ENCODE measurements at regions not wholly inside any gene's neighbourhood (a gene's known extent, or its start where the extent isn't known, plus 50 kb on each side); places are given as distances from the start of the nearest gene placed in this dataset.

DNA sequence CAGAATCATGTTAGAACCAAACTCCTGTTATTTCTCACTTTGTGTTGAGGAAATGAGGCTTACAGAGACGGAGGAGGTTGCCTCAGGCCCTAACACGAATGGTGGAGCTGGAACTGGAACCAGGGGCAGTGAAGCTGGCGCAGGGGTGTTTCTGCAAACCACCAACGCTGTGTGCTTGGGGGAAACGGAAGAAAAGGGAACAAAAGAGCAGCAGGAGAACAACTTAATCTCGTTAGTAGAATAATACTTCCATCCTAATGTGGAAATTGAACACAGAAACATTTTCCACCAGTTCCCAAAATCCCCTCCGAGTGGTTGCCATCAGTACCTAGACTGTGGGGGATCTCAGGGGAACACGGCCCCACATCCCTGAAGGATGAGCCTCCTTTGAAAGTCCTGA, 103.4 kb upstream of the FRMD1 start:
- Histone ChIP-seq H3K79me2 (ENCODE audit: insufficient read depth, low read depth, low read length) (no peaks in the 10 kb centered on the region), H3K27ac (ENCODE audit: low read depth, low read length, poor library complexity, severe bottlenecking) (no peak overlapping the region), H2AFZ (ENCODE audit: low read length) (no peak overlapping the region), H4K20me1 (ENCODE audit: insufficient read depth, low read length) (no peaks in the 10 kb centered on the region), H3K4me3 (ENCODE audit: low read depth, low read length, poor library complexity, severe bottlenecking) (no peak overlapping the region), H3K4me1 (ENCODE audit: insufficient read depth, low read length, poor library complexity, severe bottlenecking) (no peaks in the 10 kb centered on the region), H3K4me2 (ENCODE audit: low read length) (no peak overlapping the region), H3K9me3 (ENCODE audit: low read length) (no peaks in the 10 kb centered on the region), H3K36me3 (ENCODE audit: insufficient read depth, low read length) (no peaks in the 10 kb centered on the region), H3K9me2 (ENCODE audit: insufficient read depth, low read length) (no peaks in the 10 kb centered on the region)
- no peak for DNase-seq (ENCODE audit: low spot score)
- ChIA-PET POLR2A (no interaction called here), CTCF (ENCODE audit: unreplicated experiment) (no interaction called here)
- no peak for TF ChIP-seq EZH2phosphoT487 (IDR thresholded peaks at IDR 0.05; ENCODE audit: borderline replicate concordance, low read depth, low read length)
- TF ChIP-seq, protein P1, sequence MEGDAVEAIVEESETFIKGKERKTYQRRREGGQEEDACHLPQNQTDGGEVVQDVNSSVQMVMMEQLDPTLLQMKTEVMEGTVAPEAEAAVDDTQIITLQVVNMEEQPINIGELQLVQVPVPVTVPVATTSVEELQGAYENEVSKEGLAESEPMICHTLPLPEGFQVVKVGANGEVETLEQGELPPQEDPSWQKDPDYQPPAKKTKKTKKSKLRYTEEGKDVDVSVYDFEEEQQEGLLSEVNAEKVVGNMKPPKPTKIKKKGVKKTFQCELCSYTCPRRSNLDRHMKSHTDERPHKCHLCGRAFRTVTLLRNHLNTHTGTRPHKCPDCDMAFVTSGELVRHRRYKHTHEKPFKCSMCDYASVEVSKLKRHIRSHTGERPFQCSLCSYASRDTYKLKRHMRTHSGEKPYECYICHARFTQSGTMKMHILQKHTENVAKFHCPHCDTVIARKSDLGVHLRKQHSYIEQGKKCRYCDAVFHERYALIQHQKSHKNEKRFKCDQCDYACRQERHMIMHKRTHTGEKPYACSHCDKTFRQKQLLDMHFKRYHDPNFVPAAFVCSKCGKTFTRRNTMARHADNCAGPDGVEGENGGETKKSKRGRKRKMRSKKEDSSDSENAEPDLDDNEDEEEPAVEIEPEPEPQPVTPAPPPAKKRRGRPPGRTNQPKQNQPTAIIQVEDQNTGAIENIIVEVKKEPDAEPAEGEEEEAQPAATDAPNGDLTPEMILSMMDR (conservative IDR thresholded peaks at IDR 0.05; ENCODE audit: low read length): no peak
- intact Hi-C loops (cut with micrococcal nuclease; ENCODE audit: unreplicated experiment): no loop called here
- no TSS peak for BruUV-seq (replicated peaks)

- Histone ChIP-seq H3K4me3 (ENCODE audit: low read depth, low read length, poor library complexity, severe bottlenecking) (no peak overlapping the region), H3K79me2 (ENCODE audit: insufficient read depth, low read depth, low read length) (no peaks in the 10 kb centered on the region), H3K27ac (ENCODE audit: low read depth, low read length, poor library complexity, severe bottlenecking) (no peak overlapping the region), H3K36me3 (ENCODE audit: insufficient read depth, low read length) (no peaks in the 10 kb centered on the region), H2AFZ (ENCODE audit: low read length) (no peak overlapping the region), H3K9me3 (ENCODE audit: low read length) (no peaks in the 10 kb centered on the region), H3K9me2 (ENCODE audit: insufficient read depth, low read length) (no peaks in the 10 kb centered on the region), H3K4me2 (ENCODE audit: low read length) (no peak overlapping the region), H4K20me1 (ENCODE audit: insufficient read depth, low read length) (no peaks in the 10 kb centered on the region), H3K4me1 (ENCODE audit: insufficient read depth, low read length, poor library complexity, severe bottlenecking) (no peaks in the 10 kb centered on the region)
- DNase-seq (ENCODE audit: low spot score): no peak
- ChIA-PET POLR2A (no interaction called here), CTCF (ENCODE audit: unreplicated experiment) (no interaction called here)
- TF ChIP-seq, protein P1 (conservative IDR thresholded peaks at IDR 0.05; ENCODE audit: low read length): no peak
- TF ChIP-seq EZH2phosphoT487 (IDR thresholded peaks at IDR 0.05; ENCODE audit: borderline replicate concordance, low read depth, low read length): no peak
- intact Hi-C loops (cut with micrococcal nuclease; ENCODE audit: unreplicated experiment): no loop called here
- BruUV-seq (replicated peaks): no TSS peak
Observed at GRCh38 chr6:168181876-168182275, 102.9 kb upstream of the FRMD1 start.

DNA sequence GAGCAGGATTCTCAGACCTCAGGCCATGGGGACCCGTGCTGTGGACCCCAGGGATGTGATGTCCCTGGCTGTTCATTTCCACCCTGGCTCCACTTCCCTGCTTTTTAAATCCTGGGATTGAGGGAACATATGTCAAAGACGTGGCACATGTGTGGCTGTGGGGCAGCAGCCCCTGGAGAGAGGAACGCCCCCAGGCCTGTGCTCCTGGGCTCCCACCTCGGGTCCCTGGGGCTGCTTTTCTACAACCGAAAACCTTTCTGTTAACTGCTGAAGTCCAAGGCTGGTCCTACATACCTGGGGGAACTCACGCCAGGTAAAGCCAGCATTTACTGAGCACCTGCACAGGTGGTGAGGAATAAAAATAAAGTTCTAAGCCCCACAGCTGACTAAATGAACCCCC, 102.3 kb upstream of the FRMD1 start:
- H4K20me1 ChIP-seq (ENCODE audit: insufficient read depth, low read length): no peaks in the 10 kb centered on the region
- DNase-seq (ENCODE audit: low spot score): no peak
- no peak overlapping the region for H2AFZ ChIP-seq (ENCODE audit: low read length)
- BruUV-seq (replicated peaks): no TSS peak
- no peaks in the 10 kb centered on the region for H3K4me1 ChIP-seq (ENCODE audit: insufficient read depth, low read length, poor library complexity, severe bottlenecking)
- no peak overlapping the region for H3K4me2 ChIP-seq (ENCODE audit: low read length)
- no peak for TF ChIP-seq EZH2phosphoT487 (IDR thresholded peaks at IDR 0.05; ENCODE audit: borderline replicate concordance, low read depth, low read length)
- TF ChIP-seq, protein P1 (conservative IDR thresholded peaks at IDR 0.05; ENCODE audit: low read length): no peak
- no peak overlapping the region for H3K4me3 ChIP-seq (ENCODE audit: low read depth, low read length, poor library complexity, severe bottlenecking)
- intact Hi-C loops (cut with micrococcal nuclease; ENCODE audit: unreplicated experiment): no loop called here
- ChIA-PET CTCF (ENCODE audit: unreplicated experiment) (no interaction called here), POLR2A (no interaction called here)
- H3K79me2 ChIP-seq (ENCODE audit: insufficient read depth, low read depth, low read length): no peaks in the 10 kb centered on the region
- H3K9me3 ChIP-seq (ENCODE audit: low read length): no peaks in the 10 kb centered on the region
- H3K9me2 ChIP-seq (ENCODE audit: insufficient read depth, low read length): no peaks in the 10 kb centered on the region
- H3K27ac ChIP-seq (ENCODE audit: low read depth, low read length, poor library complexity, severe bottlenecking): no peak overlapping the region
- no peaks in the 10 kb centered on the region for H3K36me3 ChIP-seq (ENCODE audit: insufficient read depth, low read length)
